ENCODE measurements at regions not wholly inside any gene's neighbourhood (a gene's known extent, or its start where the extent isn't known, plus 50 kb on each side); places are given as distances from the start of the nearest gene placed in this dataset.

- no peak overlapping the region for H3K4me3 ChIP-seq (ENCODE audit: low read depth, poor library complexity, severe bottlenecking)
- 33 to 34% methylated on average over 10 of the region's 10 CpGs for WGBS, 2 donors
- no peak for TF ChIP-seq POLR2A (IDR thresholded peaks at IDR 0.05)
- no peak for TF ChIP-seq CTCF (IDR thresholded peaks at IDR 0.05)
- peak; percentile 19 to 86 for DNase-seq (ENCODE audit: low spot score in 2 of 2)
- intact Hi-C loops (cut with DNase I; ENCODE audit: low total_unique reads) = no loop called here
These were observed 100.5 kb upstream of the MEIS1 start for GRCh38 chr2:66334237-66335029.

GRCh38 chr2:66331176-66331575, 103.7 kb upstream of the MEIS1 start:
- intact Hi-C loops (cut with DNase I; ENCODE audit: low total_unique reads) = no loop called here
- WGBS, 2 donors = 90 to 91% methylated on average over 5 of the region's 5 CpGs
- H3K4me3 ChIP-seq (ENCODE audit: low read depth, poor library complexity, severe bottlenecking) = no peak overlapping the region
- no peak for TF ChIP-seq POLR2A (IDR thresholded peaks at IDR 0.05)
- no peak for TF ChIP-seq CTCF (IDR thresholded peaks at IDR 0.05)
- DNase-seq (ENCODE audit: low spot score in 2 of 2) = no peak

- H3K4me3 ChIP-seq (ENCODE audit: low read depth, poor library complexity, severe bottlenecking) = no peak overlapping the region
- no peak for TF ChIP-seq POLR2A (IDR thresholded peaks at IDR 0.05)
- TF ChIP-seq CTCF (IDR thresholded peaks at IDR 0.05) = no peak
- 93 to 96% methylated on average over 5 of the region's 5 CpGs for WGBS, 2 donors
- intact Hi-C loops (cut with DNase I; ENCODE audit: low total_unique reads) = no loop called here
- DNase-seq (ENCODE audit: low spot score in 2 of 2) = no peak
These were observed 105.8 kb upstream of the MEIS1 start for GRCh38 chr2:66329081-66329605.

GRCh38 chr2:66327066-66327740, 107.7 kb upstream of the MEIS1 start:
- DNase-seq (ENCODE audit: low spot score in 2 of 2) = no peak
- TF ChIP-seq POLR2A (IDR thresholded peaks at IDR 0.05) (no peak), CTCF (IDR thresholded peaks at IDR 0.05) (no peak)
- 80 to 86% methylated on average over 5 of the region's 5 CpGs for WGBS, 2 donors
- intact Hi-C loops (cut with DNase I; ENCODE audit: low total_unique reads) = no loop called here
- H3K4me3 ChIP-seq (ENCODE audit: low read depth, poor library complexity, severe bottlenecking) = no peak overlapping the region

GRCh38 chr2:66324909-66325528, 109.9 kb upstream of the MEIS1 start:
- H3K4me3 ChIP-seq (ENCODE audit: low read depth, poor library complexity, severe bottlenecking) = no peak overlapping the region
- intact Hi-C loops (cut with DNase I; ENCODE audit: low total_unique reads) = no loop called here
- no peak for DNase-seq (ENCODE audit: low spot score in 2 of 2)
- WGBS, 2 donors = 65% methylated on average over 4 of the region's 4 CpGs
- TF ChIP-seq CTCF (IDR thresholded peaks at IDR 0.05) (no peak), POLR2A (IDR thresholded peaks at IDR 0.05) (no peak)
